VCaP (cell line): ENCODE measurements at regions not wholly inside any gene's neighbourhood (a gene's known extent, or its start where the extent isn't known, plus 50 kb on each side); places are given as distances from the start of the nearest gene placed in this dataset.
A peak's percentile ranks its signal among the peaks of the same experiment; 100 is the strongest.
"Not testable (repeated sequence)": the region's sequence is repeated elsewhere in the genome, so short reads cannot be mapped to it uniquely, and the experiment has no call there.

Source experiments
- H3K27ac ChIP-seq: fragments of 450-650 bp; 2 replicates; pipeline ENCODE4 v1.5.1; 2017
- TF ChIP-seq, protein P1 (sequence below): fragments of 450-650 bp; conservative IDR thresholded peaks from 2 replicates; pipeline ENCODE4 v1.5.1; 2017; ENCODE audit warnings: mild to moderate bottlenecking, moderate library complexity

DNA sequence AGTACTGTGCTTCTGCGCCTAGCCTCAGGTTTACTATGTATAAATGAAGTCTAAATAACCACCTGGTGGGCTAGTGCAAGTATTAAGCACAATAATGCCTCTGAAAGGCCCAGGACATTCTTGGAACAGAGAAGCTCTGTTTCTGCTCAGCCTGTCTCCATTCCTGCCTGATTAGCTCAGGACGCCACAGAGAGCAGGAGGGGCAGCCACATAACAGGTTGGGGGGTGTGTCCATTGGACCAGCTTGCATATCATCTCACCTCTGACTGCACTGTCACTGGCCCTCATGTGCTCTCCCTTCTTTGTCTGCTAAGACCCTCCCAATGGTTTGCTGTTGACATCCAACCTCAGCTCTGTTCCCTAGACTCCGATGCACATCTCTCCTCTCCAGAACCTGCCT, 52.8 kb upstream of the IKZF1 start:
- H3K27ac ChIP-seq: no peak overlapping the region
- TF ChIP-seq, protein P1, sequence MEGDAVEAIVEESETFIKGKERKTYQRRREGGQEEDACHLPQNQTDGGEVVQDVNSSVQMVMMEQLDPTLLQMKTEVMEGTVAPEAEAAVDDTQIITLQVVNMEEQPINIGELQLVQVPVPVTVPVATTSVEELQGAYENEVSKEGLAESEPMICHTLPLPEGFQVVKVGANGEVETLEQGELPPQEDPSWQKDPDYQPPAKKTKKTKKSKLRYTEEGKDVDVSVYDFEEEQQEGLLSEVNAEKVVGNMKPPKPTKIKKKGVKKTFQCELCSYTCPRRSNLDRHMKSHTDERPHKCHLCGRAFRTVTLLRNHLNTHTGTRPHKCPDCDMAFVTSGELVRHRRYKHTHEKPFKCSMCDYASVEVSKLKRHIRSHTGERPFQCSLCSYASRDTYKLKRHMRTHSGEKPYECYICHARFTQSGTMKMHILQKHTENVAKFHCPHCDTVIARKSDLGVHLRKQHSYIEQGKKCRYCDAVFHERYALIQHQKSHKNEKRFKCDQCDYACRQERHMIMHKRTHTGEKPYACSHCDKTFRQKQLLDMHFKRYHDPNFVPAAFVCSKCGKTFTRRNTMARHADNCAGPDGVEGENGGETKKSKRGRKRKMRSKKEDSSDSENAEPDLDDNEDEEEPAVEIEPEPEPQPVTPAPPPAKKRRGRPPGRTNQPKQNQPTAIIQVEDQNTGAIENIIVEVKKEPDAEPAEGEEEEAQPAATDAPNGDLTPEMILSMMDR: no peak

DNA sequence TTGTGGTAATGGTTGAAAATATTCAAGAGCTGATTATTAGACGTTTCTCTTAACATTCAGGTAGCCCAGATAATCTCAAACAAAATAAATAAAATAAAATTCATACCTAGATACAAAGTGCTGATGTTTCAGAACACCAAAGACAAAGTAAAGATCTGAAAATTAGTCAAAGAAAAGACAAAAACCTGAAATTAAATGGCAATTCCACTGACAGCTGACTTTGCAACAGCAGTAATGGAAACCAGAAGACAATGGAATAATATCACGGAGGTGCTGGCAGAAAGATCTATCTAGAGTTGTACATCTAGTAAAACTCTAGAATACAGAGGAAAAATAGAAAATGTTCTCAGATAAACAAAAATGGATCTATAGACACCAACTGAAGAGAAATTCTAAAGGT, 58.0 kb upstream of the IKZF1 start:
- H3K27ac ChIP-seq: no peak overlapping the region
- TF ChIP-seq, protein P1: no peak

DNA sequence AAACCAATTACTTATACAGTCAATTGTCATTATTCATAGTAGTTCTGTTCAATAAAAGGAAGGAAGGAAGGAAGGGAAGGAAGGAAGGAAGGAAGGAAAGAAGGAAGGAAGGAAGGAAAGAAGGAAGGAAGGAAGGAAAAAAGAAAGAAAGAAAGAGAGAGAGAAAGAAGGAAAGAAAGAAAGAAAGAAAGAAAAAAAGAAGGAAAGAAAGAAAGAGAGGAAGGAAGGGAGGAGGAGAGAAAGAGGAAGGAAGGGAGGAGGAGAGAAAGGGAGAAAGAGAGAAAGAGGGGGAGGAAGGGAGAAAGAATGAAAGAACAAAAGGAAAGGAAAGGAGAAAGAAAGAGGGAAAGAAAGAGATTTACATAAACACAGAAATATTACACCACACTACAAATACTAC, 62.4 kb upstream of the IKZF1 start:
- H3K27ac ChIP-seq: not testable (repeated sequence)

DNA sequence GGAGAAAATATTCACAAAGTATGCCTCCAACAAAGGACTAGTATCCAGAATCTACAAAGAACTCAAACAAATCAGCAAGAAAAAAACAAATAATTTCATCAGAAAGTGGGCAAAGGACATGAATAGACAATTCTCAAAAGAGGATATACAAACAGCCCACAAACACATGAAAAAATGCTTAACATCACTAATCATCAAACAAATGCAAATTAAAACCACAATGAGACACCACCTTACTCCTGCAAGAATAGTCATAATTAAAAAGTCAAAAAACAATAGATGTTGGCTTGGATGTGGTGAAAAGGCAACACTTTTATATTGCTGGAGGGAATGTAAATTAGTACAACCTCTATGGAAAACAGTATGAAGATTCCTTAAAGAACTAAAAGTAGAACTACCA, 63.8 kb upstream of the IKZF1 start:
- H3K27ac ChIP-seq: not testable (repeated sequence)

DNA sequence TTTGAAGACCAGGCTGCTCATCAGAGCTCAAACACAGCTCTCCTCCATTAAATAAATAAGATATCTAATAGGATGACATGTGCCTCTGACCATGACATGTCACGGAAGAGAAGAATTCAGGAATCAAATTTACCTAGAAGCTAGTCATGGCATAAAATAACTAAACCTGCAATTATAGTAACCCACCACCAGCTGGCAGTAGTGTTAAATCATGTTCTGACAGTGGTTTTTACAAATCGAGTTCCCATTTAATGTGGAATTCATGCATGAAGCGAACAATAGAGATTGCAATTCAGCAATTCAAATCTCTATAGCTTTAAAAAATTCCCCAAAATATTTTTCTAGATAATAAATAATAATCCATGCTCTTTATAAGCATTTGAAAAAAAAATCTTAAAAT, 74.6 kb upstream of the IKZF1 start:
- H3K27ac ChIP-seq: no peak overlapping the region
- TF ChIP-seq, protein P1: peak; percentile 58

DNA sequence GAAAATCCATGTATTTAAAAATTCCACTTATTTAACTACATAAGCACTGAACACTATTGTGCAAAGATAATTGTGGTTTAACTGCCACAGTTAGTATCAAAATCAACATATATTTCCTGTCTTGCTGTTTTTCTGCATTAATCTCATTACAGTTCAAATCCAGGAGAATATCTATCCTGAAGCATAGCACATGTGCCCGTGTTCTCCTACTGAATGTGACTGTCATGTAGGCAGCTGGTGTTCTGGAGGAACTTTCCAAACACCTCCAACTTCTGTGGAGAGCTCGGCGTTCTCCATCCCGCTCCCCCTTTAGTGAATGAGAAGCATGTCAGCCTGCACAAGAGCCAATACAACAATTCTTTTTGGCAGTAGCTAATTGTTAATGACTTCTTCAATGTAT, 76.4 kb upstream of the IKZF1 start:
- TF ChIP-seq, protein P1: no peak

DNA sequence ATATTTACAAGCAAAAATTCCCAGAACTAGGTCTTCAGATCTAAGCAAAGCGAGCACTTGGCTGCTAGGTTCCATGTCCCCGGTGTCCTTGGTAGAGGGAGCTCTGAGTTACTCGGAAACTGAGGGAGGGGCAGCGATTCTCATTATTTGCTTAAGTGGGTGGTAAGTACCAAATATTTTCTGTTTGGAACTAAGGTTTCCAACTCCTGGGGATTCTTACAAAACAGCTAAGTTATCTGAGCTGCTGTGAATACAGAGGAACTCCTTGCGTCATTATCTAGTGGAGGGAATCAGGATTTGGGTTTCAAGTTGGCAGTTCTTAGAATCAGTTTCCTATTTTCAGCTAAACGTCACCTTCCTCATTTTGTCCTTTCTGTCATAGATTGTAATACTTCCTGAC, 76.8 kb upstream of the IKZF1 start:
- no peak overlapping the region for H3K27ac ChIP-seq
- TF ChIP-seq, protein P1: no peak

More for the DNA sequence above, 76.4 kb upstream of the IKZF1 start:
- no peak overlapping the region for H3K27ac ChIP-seq

DNA sequence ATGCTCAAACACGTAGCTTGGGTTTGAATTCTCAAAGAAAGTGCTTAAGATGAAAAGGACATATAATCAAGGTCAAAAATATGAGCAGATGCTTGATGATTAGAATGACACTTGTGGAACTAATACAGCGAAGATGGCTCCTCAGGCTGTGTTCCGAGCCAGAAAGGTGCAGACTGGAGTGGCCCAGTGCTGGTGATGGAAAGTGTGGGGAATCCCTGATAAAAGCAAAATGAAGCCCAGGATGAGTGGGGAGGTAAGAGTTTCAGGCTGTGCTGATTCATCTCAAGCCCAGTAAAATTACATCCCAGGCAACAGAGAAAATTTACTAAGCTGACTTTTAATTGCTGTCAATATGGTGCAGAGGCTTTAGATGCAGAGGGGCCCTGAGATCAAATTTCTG, 77.8 kb upstream of the IKZF1 start:
- H3K27ac ChIP-seq: no peak overlapping the region
- TF ChIP-seq, protein P1: no peak

DNA sequence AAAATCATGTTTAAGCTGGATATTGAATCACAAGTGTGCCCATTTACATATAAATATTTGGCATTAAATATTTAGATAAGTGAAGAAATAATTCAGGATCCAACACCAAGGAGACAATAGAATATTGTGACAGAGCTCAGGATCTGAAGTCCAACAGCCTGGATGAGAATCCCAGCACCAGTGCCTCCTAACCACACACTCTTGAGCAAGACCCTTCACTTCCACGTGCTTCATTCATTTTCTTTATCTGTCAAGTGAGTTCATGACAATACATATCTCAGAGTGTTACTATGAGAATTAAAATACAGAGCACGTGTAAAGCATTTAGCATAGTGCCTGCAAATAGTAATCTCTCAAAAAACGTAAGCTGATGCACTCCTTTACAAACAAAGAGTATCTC, 78.4 kb upstream of the IKZF1 start:
- no peak overlapping the region for H3K27ac ChIP-seq
- TF ChIP-seq, protein P1: no peak
